ENCODE measurements at regions not wholly inside any gene's neighbourhood (a gene's known extent, or its start where the extent isn't known, plus 50 kb on each side); places are given as distances from the start of the nearest gene placed in this dataset.

DNA sequence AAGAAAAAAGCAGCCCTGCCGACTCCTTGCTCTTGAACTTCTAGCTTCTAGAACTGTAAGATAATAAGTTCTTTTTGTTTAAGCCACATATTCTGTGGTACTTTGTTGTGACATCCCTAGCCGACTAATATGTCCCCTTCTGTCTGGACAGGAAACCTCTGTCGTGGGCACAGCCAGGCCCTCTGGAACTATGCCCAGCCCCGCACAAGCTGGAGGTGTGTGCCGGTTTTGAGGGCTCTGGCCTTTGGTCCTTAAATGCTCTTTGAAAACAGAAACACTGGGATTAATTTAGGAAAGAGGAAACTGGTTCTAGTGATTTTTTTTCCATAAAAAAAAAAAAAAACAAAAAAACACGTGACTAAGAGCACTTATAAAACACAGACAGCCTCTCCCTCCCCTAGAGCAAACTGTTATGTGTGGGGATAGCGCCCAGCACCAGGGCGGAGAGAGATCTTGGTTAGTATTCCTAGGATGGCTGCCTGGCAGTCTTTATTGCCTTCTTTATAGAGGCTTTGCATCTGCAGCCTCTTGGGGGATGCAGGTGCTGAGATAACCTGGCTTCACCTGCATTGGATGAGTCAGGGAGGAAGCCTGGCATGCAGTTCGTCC, 244.3 kb downstream of the NFATC2 start:
- TF ChIP-seq, protein P1, sequence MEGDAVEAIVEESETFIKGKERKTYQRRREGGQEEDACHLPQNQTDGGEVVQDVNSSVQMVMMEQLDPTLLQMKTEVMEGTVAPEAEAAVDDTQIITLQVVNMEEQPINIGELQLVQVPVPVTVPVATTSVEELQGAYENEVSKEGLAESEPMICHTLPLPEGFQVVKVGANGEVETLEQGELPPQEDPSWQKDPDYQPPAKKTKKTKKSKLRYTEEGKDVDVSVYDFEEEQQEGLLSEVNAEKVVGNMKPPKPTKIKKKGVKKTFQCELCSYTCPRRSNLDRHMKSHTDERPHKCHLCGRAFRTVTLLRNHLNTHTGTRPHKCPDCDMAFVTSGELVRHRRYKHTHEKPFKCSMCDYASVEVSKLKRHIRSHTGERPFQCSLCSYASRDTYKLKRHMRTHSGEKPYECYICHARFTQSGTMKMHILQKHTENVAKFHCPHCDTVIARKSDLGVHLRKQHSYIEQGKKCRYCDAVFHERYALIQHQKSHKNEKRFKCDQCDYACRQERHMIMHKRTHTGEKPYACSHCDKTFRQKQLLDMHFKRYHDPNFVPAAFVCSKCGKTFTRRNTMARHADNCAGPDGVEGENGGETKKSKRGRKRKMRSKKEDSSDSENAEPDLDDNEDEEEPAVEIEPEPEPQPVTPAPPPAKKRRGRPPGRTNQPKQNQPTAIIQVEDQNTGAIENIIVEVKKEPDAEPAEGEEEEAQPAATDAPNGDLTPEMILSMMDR (IDR thresholded peaks at IDR 0.05; ENCODE audit: extremely low read depth in 1 of 2, insufficient read depth in 1 of 2, low read depth in 1 of 2, low read length in 2 of 2) = no peak
- TF ChIP-seq POLR2A (IDR thresholded peaks at IDR 0.05; ENCODE audit: low read depth, low read length) = no peak
